ENCODE measurements at regions not wholly inside any gene's neighbourhood (a gene's known extent, or its start where the extent isn't known, plus 50 kb on each side); places are given as distances from the start of the nearest gene placed in this dataset.

DNA sequence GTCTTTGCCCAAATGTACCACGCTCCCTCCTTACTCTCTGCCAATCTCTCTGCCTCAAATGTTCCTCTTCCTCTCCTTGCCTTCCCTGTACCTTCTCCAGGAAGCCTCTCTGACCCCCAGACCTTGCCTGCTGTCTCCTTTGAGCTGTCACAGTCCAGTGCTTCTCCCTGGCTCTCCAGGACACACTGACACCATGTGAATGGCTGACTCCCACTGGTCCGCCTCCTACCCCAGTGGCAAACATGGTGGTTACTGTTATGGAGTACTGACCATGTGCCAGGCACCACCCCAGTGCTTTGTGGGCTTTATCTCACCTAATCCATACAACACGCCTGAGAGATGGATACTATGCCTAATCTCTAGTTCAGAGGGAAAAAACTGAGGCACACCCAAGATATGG, 141.9 kb downstream of the TPRA1 start:
- intact Hi-C loops (cut with DNase I): no loop called here
- TF ChIP-seq, protein P1, sequence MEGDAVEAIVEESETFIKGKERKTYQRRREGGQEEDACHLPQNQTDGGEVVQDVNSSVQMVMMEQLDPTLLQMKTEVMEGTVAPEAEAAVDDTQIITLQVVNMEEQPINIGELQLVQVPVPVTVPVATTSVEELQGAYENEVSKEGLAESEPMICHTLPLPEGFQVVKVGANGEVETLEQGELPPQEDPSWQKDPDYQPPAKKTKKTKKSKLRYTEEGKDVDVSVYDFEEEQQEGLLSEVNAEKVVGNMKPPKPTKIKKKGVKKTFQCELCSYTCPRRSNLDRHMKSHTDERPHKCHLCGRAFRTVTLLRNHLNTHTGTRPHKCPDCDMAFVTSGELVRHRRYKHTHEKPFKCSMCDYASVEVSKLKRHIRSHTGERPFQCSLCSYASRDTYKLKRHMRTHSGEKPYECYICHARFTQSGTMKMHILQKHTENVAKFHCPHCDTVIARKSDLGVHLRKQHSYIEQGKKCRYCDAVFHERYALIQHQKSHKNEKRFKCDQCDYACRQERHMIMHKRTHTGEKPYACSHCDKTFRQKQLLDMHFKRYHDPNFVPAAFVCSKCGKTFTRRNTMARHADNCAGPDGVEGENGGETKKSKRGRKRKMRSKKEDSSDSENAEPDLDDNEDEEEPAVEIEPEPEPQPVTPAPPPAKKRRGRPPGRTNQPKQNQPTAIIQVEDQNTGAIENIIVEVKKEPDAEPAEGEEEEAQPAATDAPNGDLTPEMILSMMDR (IDR thresholded peaks at IDR 0.05): no peak
- TF ChIP-seq POLR2A (IDR thresholded peaks at IDR 0.05): no peak
- Histone ChIP-seq H3K4me1 (replicated peaks in 1 of 2) (no peaks in the 10 kb centered on the region), H3K36me3 (replicated peaks in 1 of 2) (no peaks in the 10 kb centered on the region), H3K27ac (no peak overlapping the region), H3K4me3 (no peak overlapping the region), H3K9me3 (replicated peaks in 1 of 3) (no peaks in the 10 kb centered on the region), H3K27me3 (peaks cover 7% of the 10 kb centered on the region)
- DNase-seq: no peak
- WGBS, 4 donors: 73 to 87% (median 83%) methylated on average over 3 of the region's 3 CpGs

DNA sequence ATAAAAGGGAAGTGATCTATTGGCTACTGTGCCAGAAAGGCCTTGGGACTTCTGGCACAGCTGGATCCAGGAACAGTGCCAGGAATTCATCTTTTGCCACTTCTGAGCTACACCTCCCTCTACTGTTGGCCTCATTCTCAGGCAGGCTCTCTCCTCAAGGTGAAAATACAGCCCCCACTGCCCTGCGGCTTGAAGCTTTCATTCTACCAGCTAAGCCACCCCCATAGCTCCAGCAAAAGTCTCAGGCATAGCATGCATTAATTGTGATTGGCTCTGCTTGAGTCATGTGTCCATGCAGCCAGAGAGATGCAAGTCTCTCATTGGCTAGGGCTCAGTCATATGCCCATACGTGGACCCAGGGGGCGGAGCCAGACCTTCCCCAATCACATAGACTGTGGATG, 142.4 kb downstream of the TPRA1 start:
- Histone ChIP-seq H3K27ac (no peak overlapping the region), H3K4me3 (no peak overlapping the region), H3K36me3 (replicated peaks in 1 of 2) (no peaks in the 10 kb centered on the region), H3K4me1 (replicated peaks in 1 of 2) (no peaks in the 10 kb centered on the region), H3K27me3 (peaks cover 7% of the 10 kb centered on the region), H3K9me3 (replicated peaks in 1 of 3) (no peaks in the 10 kb centered on the region)
- intact Hi-C loops (cut with DNase I): no loop called here
- DNase-seq: peak in 6 of 7 donors; percentile 30 to 68 (median 54)
- TF ChIP-seq, protein P1 (IDR thresholded peaks at IDR 0.05): peak in 1 of 6 experiments; percentile 6
- TF ChIP-seq POLR2A (IDR thresholded peaks at IDR 0.05): no peak
- 28 to 60% (median 57%) methylated on average over 2 to 3 of the region's 3 CpGs for WGBS, 4 donors

DNA sequence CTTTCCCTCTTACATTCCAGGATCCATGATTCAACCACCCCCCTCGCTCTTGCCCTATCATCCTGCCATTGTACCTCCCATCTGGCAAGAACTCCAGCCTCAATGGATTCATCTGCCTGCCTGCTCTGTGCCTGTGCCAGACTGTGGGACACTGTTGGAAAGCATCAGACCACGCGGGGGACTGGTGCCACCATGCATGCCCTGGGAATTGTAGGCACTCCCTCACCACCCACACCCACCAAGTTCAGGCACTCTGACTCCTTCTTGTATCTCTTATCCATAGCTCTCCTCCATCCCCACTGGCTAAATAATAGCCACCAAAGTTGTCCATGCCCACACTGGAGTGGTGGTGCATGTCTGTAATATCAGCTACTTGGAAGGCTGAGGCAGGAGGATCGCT, 143.8 kb downstream of the TPRA1 start:
- Histone ChIP-seq H3K27me3 (peaks cover 7% of the 10 kb centered on the region), H3K27ac (no peak overlapping the region), H3K4me1 (replicated peaks in 1 of 2) (no peaks in the 10 kb centered on the region), H3K9me3 (replicated peaks in 1 of 3) (no peaks in the 10 kb centered on the region), H3K36me3 (replicated peaks in 1 of 2) (no peaks in the 10 kb centered on the region), H3K4me3 (no peak overlapping the region)
- intact Hi-C loops (cut with DNase I): no loop called here
- no peak for DNase-seq
- TF ChIP-seq POLR2A (IDR thresholded peaks at IDR 0.05): no peak
- WGBS, 4 donors: 79 to 98% (median 93%) methylated on average over 4 of the region's 4 CpGs

DNA sequence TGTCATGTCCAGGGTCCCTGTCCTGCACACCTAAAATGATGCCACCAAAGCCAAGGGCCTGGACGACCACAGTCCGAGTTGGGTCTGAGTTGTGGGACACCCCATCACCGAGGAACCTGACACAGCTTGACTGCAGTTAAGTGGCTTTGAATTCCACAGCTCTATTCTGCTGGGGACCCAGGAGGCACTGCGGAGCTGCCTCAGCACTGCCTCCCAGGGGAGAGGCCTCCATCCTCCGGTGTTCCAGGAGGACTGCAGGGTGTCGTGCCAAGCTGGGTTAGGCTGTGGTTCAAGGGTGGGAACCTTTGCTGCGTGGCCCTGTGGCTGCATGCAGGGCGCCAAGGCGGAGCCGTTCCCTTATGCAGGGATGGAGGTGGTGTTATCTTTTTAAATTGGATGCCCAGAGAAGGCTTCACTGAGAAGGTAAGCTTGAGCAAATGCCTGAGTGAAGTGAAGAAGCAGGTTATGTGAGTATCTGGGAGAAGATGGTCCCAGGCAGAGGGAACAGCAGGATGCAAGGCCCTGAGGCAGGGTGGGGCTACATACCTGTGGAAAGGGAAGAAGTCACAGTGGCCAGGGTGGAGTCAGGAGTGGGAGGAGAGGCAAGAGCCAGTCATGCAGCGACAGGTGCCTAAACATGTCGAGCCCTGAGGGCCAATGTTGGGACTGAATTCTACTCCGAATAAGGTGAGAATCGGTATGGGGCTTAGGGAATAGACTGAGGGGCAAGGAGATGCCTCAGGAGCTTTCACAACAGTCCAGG, 144.8 kb downstream of the TPRA1 start:
- no peaks in the 10 kb centered on the region for H3K4me1 ChIP-seq (replicated peaks in 1 of 2)
- DNase-seq: no peak
- H3K4me3 ChIP-seq: no peak overlapping the region
- WGBS, 4 donors: 86 to 91% (median 87%) methylated on average over 10 to 14 of the region's 14 CpGs
- H3K27me3 ChIP-seq: peaks cover 3% of the 10 kb centered on the region
- no peak overlapping the region for H3K27ac ChIP-seq
- intact Hi-C loops (cut with DNase I): no loop called here
- TF ChIP-seq POLR2A (IDR thresholded peaks at IDR 0.05): no peak
- TF ChIP-seq, protein P1 (IDR thresholded peaks at IDR 0.05): no peak
- H3K9me3 ChIP-seq (replicated peaks in 1 of 3): no peaks in the 10 kb centered on the region
- no peaks in the 10 kb centered on the region for H3K36me3 ChIP-seq (replicated peaks in 1 of 2)

DNA sequence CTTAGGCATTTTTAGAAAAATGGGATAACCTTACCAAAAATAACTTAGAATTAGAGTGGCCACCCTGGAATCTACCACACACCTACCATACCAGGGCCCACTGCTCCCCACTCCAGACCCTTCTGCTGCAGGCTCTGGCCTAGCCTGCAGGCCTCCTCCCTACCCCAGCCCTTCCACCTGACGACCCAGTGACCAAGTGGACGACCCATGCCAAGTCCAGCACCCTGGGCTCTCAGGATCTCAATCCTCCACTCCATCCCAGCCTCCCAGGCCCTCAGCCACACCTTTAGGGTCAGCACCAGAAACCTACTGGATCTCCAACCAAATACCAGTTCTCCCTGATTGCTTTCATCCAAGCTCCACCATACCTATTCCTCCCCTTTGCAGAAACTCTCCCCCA, 145.8 kb downstream of the TPRA1 start:
- 66 to 83% (median 77%) methylated on average over 2 of the region's 2 CpGs for WGBS, 4 donors
- no peaks in the 10 kb centered on the region for H3K9me3 ChIP-seq (replicated peaks in 1 of 3)
- H3K27me3 ChIP-seq: peaks cover 3% of the 10 kb centered on the region
- no peak overlapping the region for H3K4me3 ChIP-seq
- no peaks in the 10 kb centered on the region for H3K36me3 ChIP-seq (replicated peaks in 1 of 2)
- DNase-seq: no peak
- no peak overlapping the region for H3K27ac ChIP-seq
- TF ChIP-seq POLR2A (IDR thresholded peaks at IDR 0.05): no peak
- TF ChIP-seq, protein P1 (IDR thresholded peaks at IDR 0.05): no peak
- intact Hi-C loops (cut with DNase I): no loop called here
- no peaks in the 10 kb centered on the region for H3K4me1 ChIP-seq (replicated peaks in 1 of 2)
